ENCODE measurements at regions not wholly inside any gene's neighbourhood (a gene's known extent, or its start where the extent isn't known, plus 50 kb on each side); places are given as distances from the start of the nearest gene placed in this dataset.

- DNase-seq, result no peak
Measured at GRCh38 chr6:125499535-125499934, 197.8 kb upstream of the HDDC2 start.

GRCh38 chr6:125503181-125503580, 201.4 kb upstream of the HDDC2 start:
- DNase-seq, result no peak

GRCh38 chr6:125507987-125508655, 206.4 kb upstream of the HDDC2 start:
- no peak for DNase-seq

GRCh38 chr6:125508793-125509192, 207.0 kb upstream of the HDDC2 start:
- no peak for DNase-seq

- no peak for DNase-seq
Measured at GRCh38 chr6:125509477-125509876, 207.7 kb upstream of the HDDC2 start.

GRCh38 chr6:125510405-125510804, 208.6 kb upstream of the HDDC2 start:
- no peak for DNase-seq

- no peak for DNase-seq
Measured at GRCh38 chr6:125511809-125512396, 210.1 kb upstream of the HDDC2 start.

- no peak for DNase-seq
Measured at GRCh38 chr6:125512621-125513020, 210.9 kb upstream of the HDDC2 start.

- no peak for DNase-seq
Measured at GRCh38 chr6:125513978-125514377, 212.2 kb upstream of the HDDC2 start.

- no peak for DNase-seq
Measured at GRCh38 chr6:125516644-125517043, 214.9 kb upstream of the HDDC2 start.

- DNase-seq, result no peak
Measured at GRCh38 chr6:125519367-125519766, 217.6 kb upstream of the HDDC2 start.

GRCh38 chr6:125524356-125524755, 222.6 kb upstream of the HDDC2 start:
- DNase-seq, result no peak

GRCh38 chr6:125526007-125526720, 223.3 kb upstream of the HEY2 start:
- no peak for DNase-seq

GRCh38 chr6:125528621-125529041, 220.8 kb upstream of the HEY2 start:
- no peak for DNase-seq

GRCh38 chr6:125529061-125529460, 220.4 kb upstream of the HEY2 start:
- DNase-seq, result no peak

- no peak for DNase-seq
Measured at GRCh38 chr6:125533710-125534397, 215.6 kb upstream of the HEY2 start.

GRCh38 chr6:125534430-125535263, 214.8 kb upstream of the HEY2 start:
- no peak for DNase-seq

- no peak for DNase-seq
Measured at GRCh38 chr6:125537090-125537489, 212.3 kb upstream of the HEY2 start.

GRCh38 chr6:125539892-125540291, 209.5 kb upstream of the HEY2 start:
- no peak for DNase-seq

- no peak for DNase-seq
Measured at GRCh38 chr6:125544819-125545218, 204.6 kb upstream of the HEY2 start.

GRCh38 chr6:125546841-125547251, 202.6 kb upstream of the HEY2 start:
- DNase-seq, result no peak

GRCh38 chr6:125547381-125547780, 202.1 kb upstream of the HEY2 start:
- no peak for DNase-seq
